SK-N-SH (cell line): ENCODE measurements at regions not wholly inside any gene's neighbourhood (a gene's known extent, or its start where the extent isn't known, plus 50 kb on each side); places are given as distances from the start of the nearest gene placed in this dataset.

Experiments used
- CTCF ChIA-PET: fragments of 300-600, 350-600 bp; formaldehyde crosslinking; extraction: SDS; loops from one replicate; lab custom pipeline; 2021; lab: Yijun Ruan, JAX
- POLR2A ChIA-PET: fragments of 350-600 bp; sonication (Branson Sonifier 250); formaldehyde crosslinking; extraction: SDS; loops from one replicate; lab custom pipeline; 2020; ENCODE audit warnings: antibody characterized with exemption, inconsistent platforms; lab: Yijun Ruan, JAX
- DNase-seq: peaks from one replicate; pipeline ENCODE4 v3.0.0; 2012
- H2AFZ ChIP-seq: fragments of 200-600 bp; sonication (generic); 2 replicates; pipeline ENCODE4 v1.8.1; 2016; ENCODE audit warnings: antibody characterized with exemption, mild to moderate bottlenecking, low read depth
- H3F3A ChIP-seq: fragments of 200-600 bp; sonication (generic); replicated peaks from 2 replicates; pipeline ENCODE3; 2016; ENCODE audit warnings: antibody characterized with exemption, mild to moderate bottlenecking; ENCODE audit not compliant: insufficient read depth
- H3K27ac ChIP-seq, 2 experiments: fragments of 200-500 bp in 1 of 2; fragments of 200-600 bp in 1 of 2; sonication (Bioruptor generic) in 1 of 2; sonication (generic), shearing (Covaris generic) in 1 of 2; 2 replicates each; pipeline versions ENCODE4 v1.5.1 to v1.6.1; 2014 to 2016; ENCODE audit warnings: low read depth in 2 of 2, inconsistent platforms in 1 of 2, low read length in 1 of 2, mild to moderate bottlenecking in 1 of 2, mixed read lengths in 1 of 2
- H3K27me3 ChIP-seq: fragments of 200-600 bp; sonication (generic), shearing (Covaris generic); 2 replicates; pipeline ENCODE4 v1.6.1; 2016; ENCODE audit warnings: mixed run types; ENCODE audit not compliant: insufficient read depth
- H3K36me3 ChIP-seq, 2 experiments: fragments of 200-500 bp in 1 of 2; fragments of 200-600 bp in 1 of 2; sonication (Bioruptor generic) in 1 of 2; sonication (generic) in 1 of 2; replicated peaks in 1 of 2; 2 replicates each; pipeline versions ENCODE3 to v1.5.1; 2014 to 2016; ENCODE audit warnings: low read length in 1 of 2, mild to moderate bottlenecking in 1 of 2; ENCODE audit not compliant: insufficient read depth in 2 of 2, control insufficient read depth in 1 of 2
- H3K4me1 ChIP-seq, 2 experiments: fragments of 200-500 bp in 1 of 2; fragments of 200-600 bp in 1 of 2; sonication (Bioruptor generic) in 1 of 2; sonication (generic), shearing (Covaris generic) in 1 of 2; 2 replicates each; pipeline versions ENCODE4 v1.5.1 to v1.6.1; 2014 to 2016; ENCODE audit warnings: low read depth in 1 of 2, low read length in 1 of 2, mixed run types in 1 of 2; ENCODE audit not compliant: insufficient read depth in 2 of 2, control insufficient read depth in 1 of 2
- H3K4me2 ChIP-seq: fragments of 200-600 bp; sonication (generic), shearing (Covaris generic); 2 replicates; pipeline ENCODE4 v1.6.1; 2017; ENCODE audit warnings: mixed run types
- H3K4me3 ChIP-seq, 2 experiments: fragments of 200-500 bp in 1 of 2; fragments of 200-600 bp in 1 of 2; sonication (Bioruptor generic) in 1 of 2; sonication (generic), shearing (Covaris generic) in 1 of 2; 2 replicates each; pipeline versions ENCODE4 v1.5.1 to v1.8.1; 2014 to 2016; ENCODE audit warnings: low read depth in 2 of 2, inconsistent platforms in 1 of 2, low read length in 1 of 2, mild to moderate bottlenecking in 1 of 2, mixed read lengths in 1 of 2, moderate library complexity in 1 of 2
- H3K79me2 ChIP-seq: fragments of 200-600 bp; sonication (generic); 2 replicates; pipeline ENCODE4 v1.8.1; 2017; ENCODE audit warnings: mild to moderate bottlenecking; ENCODE audit not compliant: insufficient read depth
- H3K9ac ChIP-seq: fragments of 200-600 bp; sonication (generic); 2 replicates; pipeline ENCODE4 v1.6.1; 2017; ENCODE audit warnings: mixed run types
- H3K9me2 ChIP-seq: fragments of 200-600 bp; sonication (generic); 2 replicates; pipeline ENCODE4 v1.6.1; 2017; ENCODE audit warnings: mixed run types
- H3K9me3 ChIP-seq: fragments of 200-600 bp; sonication (generic); 2 replicates; pipeline ENCODE4 v1.6.1; 2017; ENCODE audit warnings: mixed run types, mild to moderate bottlenecking, moderate library complexity
- H4K20me1 ChIP-seq: fragments of 200-600 bp; sonication (generic); 2 replicates; pipeline ENCODE4 v1.6.1; 2017; ENCODE audit warnings: mild to moderate bottlenecking, mixed run types; ENCODE audit not compliant: insufficient read depth
- FOXM1 ChIP-seq: IDR thresholded peaks from 2 replicates; pipeline ENCODE4 v1.4.0; 2012; ENCODE audit warnings: low read depth, mild to moderate bottlenecking
- GATA2 ChIP-seq: sonication (generic); formaldehyde crosslinking; IDR thresholded peaks from 2 replicates; pipeline ENCODE4 v1.5.0; 2020; ENCODE audit warnings: mild to moderate bottlenecking, missing genetic modification reagents
- IRF3 ChIP-seq: fragments of 150-350 bp; IDR thresholded peaks from 2 replicates; pipeline ENCODE4 v1.6.1; 2016; ENCODE audit warnings: mild to moderate bottlenecking, low read depth, low read length
- JUND ChIP-seq: IDR thresholded peaks from 2 replicates; pipeline ENCODE4 v1.4.0; 2012
- MEF2A ChIP-seq: IDR thresholded peaks from 2 replicates; pipeline ENCODE4 v1.4.0; 2012; ENCODE audit warnings: low read depth, borderline replicate concordance
- NFIC ChIP-seq: IDR thresholded peaks from 2 replicates; pipeline ENCODE4 v1.4.0; 2012; ENCODE audit warnings: borderline replicate concordance
- NRF1 ChIP-seq: IDR thresholded peaks from 2 replicates; pipeline ENCODE4 v1.6.1; 2012; ENCODE audit warnings: low read depth, mild to moderate bottlenecking, low read length
- PBX3 ChIP-seq: IDR thresholded peaks from 2 replicates; pipeline ENCODE4; 2012
- POLR2AphosphoS5 ChIP-seq: IDR thresholded peaks from 2 replicates; pipeline ENCODE4 v1.6.1; 2012; ENCODE audit warnings: low read depth, low read length
- RFX5 ChIP-seq: IDR thresholded peaks from 2 replicates; pipeline ENCODE4 v1.6.1; 2012; ENCODE audit warnings: mild to moderate bottlenecking, improper control_type of control experiment, low read length
- USF1 ChIP-seq: IDR thresholded peaks from 2 replicates; pipeline ENCODE4 v1.4.0; 2012; ENCODE audit warnings: low read depth, borderline replicate concordance
- USF2 ChIP-seq: fragments of 150-350 bp; IDR thresholded peaks from 2 replicates; pipeline ENCODE4 v1.6.1; 2017; ENCODE audit warnings: antibody characterized with exemption, low read length, low read depth, borderline replicate concordance
- YY1 ChIP-seq: IDR thresholded peaks from 2 replicates; pipeline ENCODE4 v1.4.0; 2012; ENCODE audit warnings: low read depth, mild to moderate bottlenecking
- WGBS: methylation state at CpG from one replicate; pipeline ENCODE4 v1.1.6; 2017; ENCODE audit warnings: low lambda C conversion rate; 5-methylcytosine and 5-hydroxymethylcytosine counted together

DNA sequence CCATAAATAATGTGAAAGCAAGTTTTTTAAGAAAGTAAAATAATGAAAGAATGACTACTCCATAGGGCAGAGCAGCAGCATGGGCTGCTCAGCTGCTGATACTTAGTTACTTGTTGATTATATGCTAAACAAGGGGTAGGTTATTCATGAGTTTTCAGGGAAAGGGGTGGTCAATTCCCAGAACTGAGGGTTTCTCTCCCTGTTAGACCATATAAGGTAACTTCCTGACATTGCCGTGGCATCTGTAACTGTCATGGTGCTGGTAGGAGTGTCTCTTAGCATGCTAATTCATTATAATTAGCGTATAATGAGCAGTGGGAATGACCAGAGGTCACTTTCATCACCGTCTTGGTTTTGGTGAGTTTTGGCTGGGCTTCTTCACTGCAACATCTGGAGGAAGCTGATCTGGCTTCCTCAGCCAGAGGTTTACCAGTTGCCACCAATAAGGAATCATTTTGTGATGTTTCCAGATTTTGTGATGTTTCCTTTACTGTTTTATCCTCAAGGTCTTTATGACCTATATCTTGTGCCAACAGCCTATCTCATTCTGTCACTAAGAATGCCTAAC lies 121.8 kb upstream of the CHL1 start:
- 36% methylated on average over 3 of the region's 3 CpGs for WGBS
- Histone ChIP-seq H3K36me3 (no peaks in the 10 kb centered on the region), H3K4me3 (no peak overlapping the region), H3K79me2 (no peaks in the 10 kb centered on the region), H3K9me2 (no peaks in the 10 kb centered on the region), H3K27me3 (no peaks in the 10 kb centered on the region), H3K9ac (no peak overlapping the region), H4K20me1 (no peaks in the 10 kb centered on the region), H3K4me2 (no peak overlapping the region), H3K4me1 (no peaks in the 10 kb centered on the region), H2AFZ (no peak overlapping the region), H3F3A (no peaks in the 10 kb centered on the region), H3K9me3 (no peaks in the 10 kb centered on the region), H3K27ac (no peak overlapping the region)
- TF ChIP-seq IRF3 (no peak), USF1 (no peak), PBX3 (no peak)
- POLR2A ChIA-PET, result no interaction called here
- CTCF ChIA-PET, result no interaction called here
- DNase-seq, result no peak

GRCh38 chr3:75260-75659 lies 121.3 kb upstream of the CHL1 start:
- DNase-seq, result no peak
- POLR2A ChIA-PET, result no interaction called here
- H3K4me1 ChIP-seq, result no peaks in the 10 kb centered on the region
- TF ChIP-seq USF1, result no peak
- no peak for TF ChIP-seq GATA2
- TF ChIP-seq NRF1, result no peak
- TF ChIP-seq JUND, result no peak
- no peak for TF ChIP-seq FOXM1
- TF ChIP-seq POLR2AphosphoS5, result no peak
- no peak for TF ChIP-seq RFX5
- TF ChIP-seq YY1, result no peak
- TF ChIP-seq MEF2A, result no peak
- no peak for TF ChIP-seq NFIC
- TF ChIP-seq USF2, result no peak
- TF ChIP-seq, all 33 proteins: peak for 0
- H3K9me3 ChIP-seq, result no peaks in the 10 kb centered on the region
- H3K4me3 ChIP-seq, result no peak overlapping the region
- H3K9ac ChIP-seq, result no peak overlapping the region
- CTCF ChIA-PET, result no interaction called here
- no peaks in the 10 kb centered on the region for H3K79me2 ChIP-seq
- 11% methylated on average over 4 of the region's 4 CpGs for WGBS
- H4K20me1 ChIP-seq, result no peaks in the 10 kb centered on the region
- no peaks in the 10 kb centered on the region for H3F3A ChIP-seq
- H3K27me3 ChIP-seq, result no peaks in the 10 kb centered on the region
- no peaks in the 10 kb centered on the region for H3K9me2 ChIP-seq
- no peaks in the 10 kb centered on the region for H3K36me3 ChIP-seq
- H3K4me2 ChIP-seq, result no peak overlapping the region
- H2AFZ ChIP-seq, result no peak overlapping the region
- H3K27ac ChIP-seq, result no peak overlapping the region
